HG03135 (cell line): ENCODE measurements at regions not wholly inside any gene's neighbourhood (a gene's known extent, or its start where the extent isn't known, plus 50 kb on each side); places are given as distances from the start of the nearest gene placed in this dataset.

ENCODE experiments used
- ATAC-seq: cut with Tn5 transposase; IDR thresholded peaks from one replicate; pipeline ENCODE4 v1.9.1; 2021; ENCODE audit warnings: mild to moderate bottlenecking, moderate library complexity; ENCODE audit not compliant: unreplicated experiment

- ATAC-seq = no peak
Observed at GRCh38 chr5:124839371-124839998, 93.0 kb upstream of the ZNF608 start.

DNA sequence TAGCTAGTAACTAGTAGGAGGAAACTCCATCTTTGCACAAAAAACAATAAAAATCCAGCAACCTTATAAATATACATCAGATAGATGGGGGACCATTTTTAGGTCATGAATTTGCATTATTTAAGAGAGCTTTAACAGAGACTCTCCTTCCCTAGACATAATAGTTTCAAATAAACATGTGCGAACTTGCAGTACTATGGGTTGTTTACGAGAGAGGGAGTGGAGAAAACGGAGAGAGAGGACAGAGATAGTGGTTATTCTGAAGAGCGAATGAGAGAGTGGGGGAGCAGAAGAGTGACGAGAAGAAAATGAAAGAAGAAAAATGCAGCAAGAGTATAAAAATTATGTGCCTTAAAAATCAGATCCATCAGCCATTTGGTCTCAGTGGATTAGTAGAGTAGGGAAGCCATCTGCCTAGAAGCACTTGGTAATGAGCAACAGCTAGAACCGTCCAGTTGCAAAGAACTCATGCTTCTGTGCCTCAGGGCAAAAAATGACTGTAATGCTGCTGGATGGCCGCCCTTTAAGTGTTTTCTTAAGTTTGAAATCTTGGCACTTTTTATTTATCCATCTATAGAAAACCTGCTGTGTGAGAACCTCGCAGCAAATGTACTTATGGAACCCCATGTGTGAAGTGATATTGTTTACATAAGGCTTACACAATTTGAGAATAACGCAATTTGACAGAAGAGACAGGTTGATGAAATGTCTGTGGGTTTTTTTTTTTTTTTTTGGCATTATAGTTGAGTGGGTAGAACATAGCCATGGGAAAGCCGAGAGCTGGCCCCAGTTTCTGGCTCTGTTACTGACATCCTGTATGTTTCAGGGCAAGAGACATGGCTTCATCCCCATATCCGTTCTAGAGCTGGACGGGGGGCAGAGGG lies 95.6 kb upstream of the ZNF608 start:
- no peak for ATAC-seq

- ATAC-seq = no peak
Observed at GRCh38 chr5:124842725-124843595, 96.5 kb upstream of the ZNF608 start.

DNA sequence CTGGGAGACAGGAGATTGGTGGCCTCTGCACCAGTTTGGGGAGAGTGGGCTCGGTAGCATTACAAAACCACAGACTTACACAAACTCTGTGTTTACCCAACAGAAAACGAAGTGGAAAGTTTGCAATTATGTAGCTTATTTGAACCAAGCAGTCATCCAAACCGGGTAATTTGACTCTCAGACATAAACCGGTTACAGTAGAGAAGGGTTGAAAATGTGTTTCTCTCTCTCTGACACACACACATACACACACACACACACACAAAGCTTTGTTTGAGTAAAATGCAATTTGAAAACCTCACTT lies 97.1 kb upstream of the ZNF608 start:
- ATAC-seq = no peak

DNA sequence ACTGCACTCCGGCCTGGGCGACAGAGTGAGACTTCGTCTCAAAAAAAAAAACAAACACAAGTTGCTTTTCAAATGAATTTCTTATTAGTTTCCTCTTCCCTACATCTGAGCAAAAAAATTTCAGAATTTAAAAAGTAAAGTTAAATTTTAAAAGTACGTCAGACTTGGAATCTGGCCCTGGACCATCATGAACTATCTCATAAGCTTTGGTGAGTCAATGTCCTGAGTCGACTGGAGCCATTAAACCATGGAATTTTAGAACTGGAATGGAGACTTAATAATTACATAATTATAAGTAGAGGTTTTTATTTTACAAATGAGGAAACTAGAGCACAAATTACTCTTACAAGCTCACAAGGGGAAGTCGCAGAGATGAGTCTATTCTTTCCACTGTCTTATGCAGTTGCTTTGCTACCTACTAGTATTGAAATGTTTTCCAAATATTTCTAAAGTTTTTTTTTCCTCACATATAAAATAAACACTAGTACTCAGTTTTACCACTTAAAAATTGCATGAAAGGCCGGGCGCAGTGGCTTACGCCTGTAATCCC lies 98.0 kb upstream of the ZNF608 start:
- ATAC-seq = no peak

- no peak for ATAC-seq
Observed at GRCh38 chr5:124847907-124848306, 101.5 kb upstream of the ZNF608 start.

GRCh38 chr5:124849774-124850173 lies 103.3 kb upstream of the ZNF608 start:
- no peak for ATAC-seq

DNA sequence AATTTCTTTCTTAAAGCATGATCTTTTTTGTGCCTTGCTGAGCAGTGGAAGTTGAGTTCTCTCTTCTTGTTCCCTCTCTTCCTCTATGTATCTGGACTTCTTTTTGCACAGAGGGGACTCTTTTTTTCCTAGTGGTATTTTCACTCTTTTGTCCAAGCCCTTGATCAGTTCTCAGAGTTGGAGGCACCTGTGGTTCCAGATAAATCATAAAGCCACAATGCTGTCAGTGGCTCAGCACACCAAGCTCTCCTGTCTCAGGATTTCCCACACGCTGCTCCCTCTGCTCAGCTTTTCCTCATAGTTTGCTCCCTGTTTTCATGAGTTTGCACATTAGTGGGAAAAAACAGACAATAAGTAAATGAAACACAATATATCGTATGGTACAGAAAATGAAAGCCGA lies 110.3 kb upstream of the ZNF608 start:
- ATAC-seq = no peak

GRCh38 chr5:124858612-124859011 lies 112.2 kb upstream of the ZNF608 start:
- no peak for ATAC-seq

- ATAC-seq = no peak
Observed at GRCh38 chr5:124859027-124859426, 112.6 kb upstream of the ZNF608 start.

DNA sequence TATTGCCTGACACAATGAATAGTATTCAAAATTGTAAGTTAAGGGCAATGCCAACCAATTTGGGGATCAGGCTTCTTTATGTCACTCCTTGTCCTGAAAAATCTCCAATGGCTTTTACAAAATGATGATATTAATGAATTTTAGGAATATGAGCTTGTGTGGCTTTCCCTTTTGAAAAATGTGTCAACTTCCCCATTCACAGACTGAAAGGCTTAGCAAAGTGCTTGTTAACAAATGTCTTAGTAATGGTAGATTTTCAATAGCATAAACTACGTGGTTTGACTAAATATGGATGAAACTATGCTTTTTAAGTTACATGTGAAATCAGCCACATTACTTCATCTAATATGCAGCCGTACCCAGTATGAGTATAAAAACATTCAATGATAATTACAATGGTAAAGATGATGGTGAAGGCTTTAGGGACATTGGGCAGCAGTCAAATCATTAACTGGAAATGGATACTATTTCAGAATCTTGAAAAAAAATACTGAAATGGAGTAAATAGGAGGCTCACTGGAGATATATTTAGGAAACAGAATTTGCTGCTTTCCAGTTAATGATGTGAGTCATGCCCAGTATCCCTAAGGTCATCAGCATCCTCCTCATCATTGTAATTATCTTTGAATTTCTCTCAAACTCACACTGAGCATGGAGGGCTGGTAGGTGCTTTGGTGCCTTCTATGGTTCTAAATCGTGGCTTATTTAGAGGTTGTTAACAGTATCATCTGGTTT lies 113.3 kb upstream of the ZNF608 start:
- no peak for ATAC-seq

- ATAC-seq = no peak
Observed at GRCh38 chr5:124860291-124860655, 113.8 kb upstream of the ZNF608 start.

GRCh38 chr5:124865066-124865465 lies 118.6 kb upstream of the ZNF608 start:
- no peak for ATAC-seq

- ATAC-seq = no peak
Observed at GRCh38 chr5:124865603-124866354, 119.3 kb upstream of the ZNF608 start.

GRCh38 chr5:124866355-124867136 lies 120.1 kb upstream of the ZNF608 start:
- ATAC-seq = no peak

- ATAC-seq = no peak
Observed at GRCh38 chr5:124867137-124867704, 120.8 kb upstream of the ZNF608 start.

- ATAC-seq = no peak
Observed at GRCh38 chr5:124868676-124869075, 122.2 kb upstream of the ZNF608 start.

- no peak for ATAC-seq
Observed at GRCh38 chr5:124869426-124870033, 123.1 kb upstream of the ZNF608 start.
